HG03442 (cell line): ENCODE measurements at regions not wholly inside any gene's neighbourhood (a gene's known extent, or its start where the extent isn't known, plus 50 kb on each side); places are given as distances from the start of the nearest gene placed in this dataset.

ENCODE experiments used
- ATAC-seq: cut with Tn5 transposase; IDR thresholded peaks from one replicate; pipeline ENCODE4 v1.9.1; 2021; ENCODE audit warnings: mild to moderate bottlenecking, moderate library complexity; ENCODE audit not compliant: unreplicated experiment

DNA sequence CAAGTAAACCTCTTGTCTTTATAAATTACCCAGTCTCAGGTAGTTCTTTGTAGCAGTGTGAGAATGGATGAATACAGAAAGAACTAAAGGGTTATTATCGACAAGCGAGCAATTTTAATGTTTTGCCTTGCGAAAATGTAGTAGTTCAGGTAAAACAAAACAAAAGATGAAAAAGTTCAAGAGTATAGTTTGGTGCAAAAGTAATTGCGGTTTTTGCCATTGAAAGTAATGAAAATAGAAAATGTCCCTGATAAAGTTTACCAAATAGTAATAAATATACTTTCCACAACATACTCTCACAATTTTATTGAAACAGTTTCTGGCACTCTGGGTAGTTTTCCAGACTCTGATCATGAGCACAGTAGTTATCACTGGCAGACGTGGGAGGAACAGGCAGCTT is 71.9 kb upstream of the SLC35B3 start:
- no peak for ATAC-seq

DNA sequence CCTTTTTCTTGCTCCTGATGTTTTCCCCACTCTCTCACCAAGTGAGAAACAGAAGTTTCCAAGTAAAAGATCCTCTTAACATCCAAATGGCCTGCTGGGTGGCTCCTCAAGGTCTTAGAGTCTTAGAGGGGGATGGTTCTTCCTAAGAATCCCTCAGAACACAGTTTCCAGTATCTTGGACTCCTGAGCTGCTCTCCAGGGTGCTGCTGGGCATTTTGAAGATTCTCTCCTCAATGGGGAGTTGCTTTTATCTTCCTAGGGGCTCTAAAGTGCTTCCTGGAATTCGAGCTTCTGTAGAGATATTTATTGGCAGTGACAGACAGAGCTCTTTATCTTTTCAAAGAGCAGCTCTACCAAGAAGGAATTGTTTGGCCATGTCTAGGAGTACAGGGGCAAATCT is 70.8 kb upstream of the SLC35B3 start:
- ATAC-seq: no peak

DNA sequence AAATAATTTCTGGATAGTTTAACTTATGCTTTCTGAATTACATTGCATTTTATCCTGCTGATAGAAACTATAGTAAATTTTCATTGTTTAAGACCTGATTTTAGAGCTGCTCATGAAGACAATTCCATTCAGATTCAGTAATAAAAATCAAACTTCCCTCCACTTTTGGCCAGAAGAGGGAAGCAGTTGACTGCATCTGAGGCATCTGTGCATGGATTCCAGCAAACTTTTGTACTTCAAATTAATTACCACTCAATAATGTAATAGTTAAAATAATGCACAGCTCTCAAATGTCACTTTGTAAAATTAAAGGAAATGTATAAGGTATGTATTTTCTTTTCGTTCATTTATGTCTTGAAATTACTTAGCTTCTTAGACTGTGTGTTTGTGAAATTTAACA is 64.2 kb upstream of the SLC35B3 start:
- no peak for ATAC-seq

DNA sequence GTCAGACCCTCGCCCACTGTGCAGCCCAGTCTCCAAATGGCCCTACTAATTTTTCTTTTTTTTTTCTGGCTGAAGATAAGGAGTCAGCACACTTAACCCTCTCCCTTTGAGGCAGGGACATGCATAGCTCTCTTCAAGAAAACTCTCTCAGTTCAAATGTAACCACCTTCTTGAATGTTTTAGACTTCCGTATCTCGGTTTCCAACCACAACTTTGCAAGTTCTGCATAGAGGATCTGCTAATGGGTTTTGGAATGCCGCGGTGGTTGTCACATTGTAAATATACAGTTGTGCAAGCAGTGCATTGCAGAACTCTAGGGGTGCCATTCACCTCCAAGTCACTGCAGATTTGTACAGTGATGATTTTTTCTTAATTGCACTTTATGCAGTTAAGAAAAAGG is 59.4 kb upstream of the SLC35B3 start:
- ATAC-seq: no peak

DNA sequence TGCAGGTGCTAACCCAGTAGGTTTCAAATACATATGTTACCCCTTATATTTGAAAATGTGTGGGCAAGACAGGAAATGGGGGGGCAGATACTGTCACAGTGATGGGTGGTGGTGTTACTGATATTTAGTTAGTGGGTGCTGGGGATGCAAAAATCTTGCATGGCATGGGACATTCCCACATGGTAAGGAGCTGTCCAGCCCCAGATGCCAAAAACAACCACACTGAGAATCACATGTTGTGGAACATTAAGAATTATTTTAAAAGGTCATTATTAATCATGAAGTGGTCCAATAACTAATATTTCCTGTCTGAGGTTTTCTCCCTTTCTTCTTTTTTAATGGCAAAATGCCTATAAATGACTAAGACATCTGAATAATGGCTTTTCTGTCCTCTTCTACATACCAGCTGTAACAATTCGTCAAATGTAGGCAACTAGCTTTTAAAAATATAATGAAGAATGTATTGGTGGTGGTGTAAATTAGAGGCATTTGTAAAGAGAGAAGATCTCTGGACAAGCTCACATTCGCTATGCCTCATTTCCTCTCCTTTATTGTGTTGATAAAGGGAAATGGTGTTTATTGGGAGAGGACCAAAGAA is 57.3 kb upstream of the SLC35B3 start:
- ATAC-seq: no peak
